ENCODE measurements at regions not wholly inside any gene's neighbourhood (a gene's known extent, or its start where the extent isn't known, plus 50 kb on each side); places are given as distances from the start of the nearest gene placed in this dataset.
"Not testable (repeated sequence)": the region's sequence is repeated elsewhere in the genome, so short reads cannot be mapped to it uniquely, and the experiment has no call there.

- not testable (repeated sequence) for TF ChIP-seq EP300 (IDR thresholded peaks at IDR 0.05; ENCODE audit: borderline replicate concordance in 1 of 2, control insufficient read depth in 1 of 2, low read depth in 2 of 2, low read length in 2 of 2); ZBTB33 (IDR thresholded peaks at IDR 0.05); POLR2A (IDR thresholded peaks at IDR 0.05; ENCODE audit: low read depth, low read length); RFX5 (IDR thresholded peaks at IDR 0.05; ENCODE audit: low read depth, low read length); CTCF (IDR thresholded peaks at IDR 0.05 in 2 of 3, conservative IDR thresholded peaks at IDR 0.05 in 1 of 3; ENCODE audit: control insufficient read depth in 2 of 3, extremely low read depth in 1 of 3, insufficient read depth in 1 of 3, low read depth in 3 of 3, low read length in 3 of 3); MAX (IDR thresholded peaks at IDR 0.05; ENCODE audit: low read depth, low read length); HCFC1 (IDR thresholded peaks at IDR 0.05; ENCODE audit: low read length); SMAD1 (IDR thresholded peaks at IDR 0.05; ENCODE audit: low read depth, partially characterized antibody); RAD21 (IDR thresholded peaks at IDR 0.05; ENCODE audit: insufficient read depth, low read depth, low read length); ELK1 (IDR thresholded peaks at IDR 0.05; ENCODE audit: low read depth, low read length); POLR2AphosphoS5 (IDR thresholded peaks at IDR 0.05; ENCODE audit: low read length); CHD2 (IDR thresholded peaks at IDR 0.05; ENCODE audit: borderline replicate concordance, low read depth, low read length); KDM1A (IDR thresholded peaks at IDR 0.05; ENCODE audit: borderline replicate concordance); TAF1 (IDR thresholded peaks at IDR 0.05; ENCODE audit: borderline replicate concordance, low read depth, low read length)
Measured at GRCh38 chrX:26911785-26912184, 551.4 kb downstream of the PPP4R3C start.

Measured in GM12878 (cell line).